ENCODE measurements at regions not wholly inside any gene's neighbourhood (a gene's known extent, or its start where the extent isn't known, plus 50 kb on each side); places are given as distances from the start of the nearest gene placed in this dataset.

- no peak for DNase-seq
These were observed 516.7 kb downstream of the PLPP3 start for GRCh38 chr1:56062625-56063024.

DNA sequence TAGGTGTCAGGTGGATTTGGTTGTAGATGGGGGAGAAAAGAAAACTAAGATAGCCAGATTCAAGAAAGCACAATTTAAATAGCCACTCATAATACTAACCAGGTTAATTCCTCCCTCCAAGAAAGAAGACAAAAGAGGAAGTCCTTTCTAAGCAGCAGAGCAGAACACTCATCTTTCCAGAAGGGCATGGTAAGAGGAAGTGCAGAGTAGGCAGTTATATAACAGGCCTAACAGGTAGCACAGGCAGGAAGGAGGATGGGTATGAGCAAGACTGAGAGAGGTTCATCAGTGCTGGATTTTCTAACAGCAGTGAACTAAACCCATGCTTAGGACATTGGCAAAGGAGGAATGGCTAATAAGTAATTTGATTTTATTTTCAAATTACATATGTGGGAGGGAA lies 517.5 kb downstream of the PLPP3 start:
- no peak for DNase-seq

GRCh38 chr1:56060906-56061305 lies 518.5 kb downstream of the PLPP3 start:
- no peak for DNase-seq

DNA sequence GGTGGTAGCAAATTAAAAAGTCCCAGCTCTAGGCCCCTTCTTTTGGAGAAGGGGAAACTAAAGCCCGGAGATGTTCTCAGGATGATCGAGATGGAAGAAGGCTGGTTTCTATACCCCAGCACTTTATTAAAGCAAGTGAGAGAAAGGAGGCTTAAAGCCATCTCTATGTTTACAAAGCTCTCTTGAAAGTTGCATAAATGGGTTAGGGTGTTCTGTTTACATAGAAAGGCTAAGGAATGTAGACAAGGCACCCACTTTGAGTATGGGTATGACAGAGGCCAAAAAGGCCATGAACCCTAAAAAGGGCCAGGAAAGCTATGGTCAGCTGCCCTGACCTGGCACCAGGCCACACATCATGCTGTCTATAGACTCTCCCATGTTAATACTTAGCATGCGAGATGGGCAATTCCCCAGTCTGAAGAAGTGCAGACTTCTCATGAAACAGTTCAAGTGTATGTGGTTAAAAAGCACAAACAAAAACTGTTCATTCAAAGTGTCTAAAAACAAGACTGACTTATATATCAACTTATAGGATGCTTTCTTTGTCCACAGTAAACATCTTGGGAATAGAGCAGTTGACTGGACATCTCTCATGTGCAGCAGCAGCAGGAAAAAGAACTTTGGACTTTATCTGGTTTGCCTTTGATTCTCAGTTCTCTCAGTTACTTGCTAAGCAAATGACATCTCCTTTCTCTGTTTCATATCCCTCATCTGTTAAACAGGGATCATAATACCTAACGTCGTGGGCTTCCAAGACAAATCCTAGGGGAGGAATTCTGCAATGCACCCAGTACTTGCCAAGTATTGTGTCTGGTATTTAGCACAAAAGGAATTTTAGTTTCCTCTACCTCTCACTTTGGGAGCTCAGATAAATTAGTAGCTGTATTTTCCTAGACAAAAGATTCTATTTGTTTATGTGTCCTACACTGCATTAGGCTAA lies 521.6 kb downstream of the PLPP3 start:
- DNase-seq = no peak

DNA sequence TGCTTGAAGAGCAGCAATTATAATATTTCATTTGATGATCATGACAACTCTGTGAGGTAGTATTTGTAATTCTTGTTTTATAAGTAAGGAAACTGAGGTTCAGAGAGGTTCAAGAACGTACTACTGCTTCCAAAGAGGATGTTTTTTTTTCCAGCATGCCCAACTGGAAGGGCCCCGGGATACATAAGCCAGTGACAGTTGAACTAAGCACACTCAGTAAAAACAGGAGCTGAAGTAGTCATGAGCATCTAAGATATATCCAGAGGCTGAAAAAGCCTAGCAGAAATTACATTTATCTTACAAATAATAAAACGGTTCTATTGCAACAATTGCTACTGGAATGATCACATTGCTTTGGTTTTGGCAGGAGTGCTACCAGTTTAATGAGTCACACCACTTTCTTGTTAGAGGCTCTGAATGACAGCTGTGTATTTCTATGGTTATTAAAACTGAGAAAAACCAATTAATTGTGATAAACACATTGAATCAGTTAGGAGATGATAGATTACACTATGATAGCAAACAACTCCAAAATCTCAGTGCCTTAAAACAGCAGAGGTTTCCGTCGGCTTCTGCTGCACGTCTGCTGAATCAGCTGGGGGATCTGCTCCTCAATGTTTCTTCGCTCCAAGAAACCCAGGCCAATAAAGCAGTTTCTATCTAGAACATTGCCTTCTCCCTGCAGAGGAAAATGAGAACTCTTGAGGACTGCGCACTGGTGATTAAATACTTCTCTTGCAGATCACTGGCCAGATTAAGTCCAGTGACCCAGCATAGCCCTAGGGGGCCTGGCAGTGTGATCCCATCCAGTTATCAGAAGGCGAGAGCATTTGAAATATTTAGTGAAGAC lies 522.7 kb downstream of the PLPP3 start:
- DNase-seq = no peak

GRCh38 chr1:56054959-56055358 lies 524.4 kb downstream of the PLPP3 start:
- no peak for DNase-seq

DNA sequence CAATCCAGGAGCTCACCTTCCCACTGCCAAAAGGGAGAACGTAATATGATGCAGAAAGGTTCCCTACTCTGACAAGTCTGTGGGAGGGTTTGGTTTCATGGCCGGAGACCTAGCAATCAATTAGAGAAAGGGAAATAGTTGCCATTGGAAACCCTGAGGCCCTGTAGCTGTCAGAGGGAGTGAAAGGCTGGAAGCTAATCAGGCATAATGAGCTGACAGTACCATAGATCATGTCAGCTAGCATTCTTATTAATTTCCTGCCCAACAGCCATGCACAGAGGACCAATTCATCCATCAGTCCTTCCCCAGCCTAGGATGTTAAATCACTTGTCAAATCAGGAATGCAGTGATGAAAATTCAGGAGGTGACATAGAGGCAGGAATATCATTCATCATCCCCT lies 527.3 kb downstream of the PLPP3 start:
- DNase-seq = no peak

GRCh38 chr1:56050911-56051310 lies 528.5 kb downstream of the PLPP3 start:
- DNase-seq = no peak

GRCh38 chr1:56045477-56045876 lies 533.9 kb downstream of the PLPP3 start:
- no peak for DNase-seq

DNA sequence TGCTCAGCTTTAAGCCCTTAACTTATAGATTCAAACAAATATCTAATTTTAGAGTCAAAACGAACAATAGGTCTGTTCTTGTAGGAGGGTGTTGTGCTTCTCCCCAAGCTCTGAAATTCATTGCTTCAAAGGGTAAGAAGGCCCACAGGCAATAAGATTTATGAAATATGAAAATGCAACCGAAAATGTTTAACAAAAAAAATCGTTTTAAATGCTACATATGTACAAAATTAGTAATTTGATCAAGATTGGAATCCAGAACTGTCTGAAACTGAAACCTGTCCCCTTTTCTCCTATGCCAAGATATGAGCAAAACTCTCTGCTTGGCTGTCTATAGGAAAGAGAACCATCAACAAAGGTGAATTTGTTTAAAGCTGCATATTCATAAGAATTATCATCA lies 534.3 kb downstream of the PLPP3 start:
- DNase-seq = no peak

DNA sequence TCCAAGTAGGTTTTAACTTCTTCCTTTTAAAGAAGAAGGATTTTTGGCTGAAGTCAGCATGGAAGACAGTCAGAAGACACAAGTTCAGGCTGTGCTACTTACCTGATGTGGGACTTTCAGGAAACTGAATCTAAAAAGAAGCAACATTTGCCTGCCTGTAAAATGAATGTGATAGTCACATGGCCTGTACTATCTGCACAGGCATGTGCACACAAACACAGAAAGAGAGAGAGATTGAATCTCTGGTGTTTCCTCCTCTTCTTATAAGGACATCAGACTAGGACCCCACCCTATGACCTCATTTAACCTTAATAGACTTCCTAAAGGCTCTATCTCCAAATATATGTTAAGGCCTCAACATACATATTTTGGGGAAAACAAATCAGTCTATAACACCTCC lies 542.9 kb downstream of the PLPP3 start:
- no peak for DNase-seq

DNA sequence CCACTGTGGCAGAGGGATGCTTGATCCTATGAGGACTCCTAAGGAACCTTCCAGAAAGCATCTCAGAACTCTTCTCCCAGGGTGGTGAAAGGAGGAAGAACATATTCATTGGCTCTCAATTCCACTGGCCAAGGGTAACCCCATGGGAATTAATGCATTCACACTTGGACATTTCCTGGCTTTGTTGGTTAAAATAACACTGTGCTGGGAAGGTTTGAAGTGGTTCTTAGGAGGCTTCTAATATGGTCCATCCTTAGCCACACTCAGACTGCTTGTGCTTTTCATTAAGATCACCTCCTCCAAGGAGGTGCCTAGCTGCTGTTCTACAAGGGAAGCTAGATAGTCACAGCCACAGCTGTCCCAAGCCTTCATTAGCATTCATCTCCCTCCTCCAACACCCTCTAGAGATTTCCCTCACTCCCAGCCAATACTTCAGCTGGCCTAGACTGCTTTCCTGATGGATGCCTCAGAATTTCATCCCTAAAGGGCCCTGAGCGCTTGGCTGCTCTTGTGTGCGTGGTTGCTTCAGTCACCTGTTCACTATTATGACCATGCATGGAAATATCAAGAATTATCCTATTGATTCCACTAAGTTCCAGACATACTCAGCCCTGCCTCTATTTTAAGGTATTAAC lies 544.4 kb downstream of the PLPP3 start:
- DNase-seq = no peak

GRCh38 chr1:56034222-56034621 lies 545.1 kb downstream of the PLPP3 start:
- no peak for DNase-seq

DNA sequence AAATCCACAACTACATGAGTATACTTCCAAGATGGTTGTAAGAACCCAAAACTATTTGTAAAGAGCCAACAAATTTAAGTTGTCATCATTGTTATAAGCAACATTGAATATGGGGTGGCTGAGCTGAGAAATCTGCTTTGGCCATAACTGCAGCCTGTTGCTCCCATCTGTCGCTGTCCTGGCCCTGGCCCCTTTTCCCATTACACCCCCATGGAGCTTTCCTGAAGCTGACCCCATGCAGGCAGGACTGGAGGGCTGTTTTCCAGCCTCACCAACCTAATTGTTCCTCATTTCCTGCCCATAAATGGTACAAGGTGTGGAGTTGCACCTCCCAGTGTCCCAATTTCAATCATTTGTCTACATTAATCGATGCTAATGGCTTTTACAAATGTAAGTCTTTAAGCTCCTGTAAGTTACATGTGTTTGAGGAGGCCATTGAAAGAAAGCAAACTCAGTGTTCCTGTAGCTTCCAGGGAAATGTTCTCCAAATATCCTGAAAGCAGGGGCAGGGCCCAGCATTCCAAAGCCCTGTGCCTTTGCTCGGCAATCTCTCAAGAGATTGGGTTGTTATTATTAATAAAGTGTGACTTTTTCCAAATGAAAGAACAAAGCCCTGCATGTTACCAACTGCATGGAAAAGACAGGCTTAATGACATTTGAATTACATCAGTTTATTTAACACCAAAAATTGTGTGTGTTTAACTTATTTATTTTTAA lies 545.9 kb downstream of the PLPP3 start:
- no peak for DNase-seq

GRCh38 chr1:56032096-56032676 lies 547.2 kb downstream of the PLPP3 start:
- no peak for DNase-seq

- no peak for DNase-seq
These were observed 548.4 kb downstream of the PLPP3 start for GRCh38 chr1:56031001-56031400.

- no peak for DNase-seq
These were observed 549.9 kb downstream of the PLPP3 start for GRCh38 chr1:56029319-56030003.

GRCh38 chr1:56028911-56029310 lies 550.5 kb downstream of the PLPP3 start:
- DNase-seq = no peak

- no peak for DNase-seq
These were observed 551.1 kb downstream of the PLPP3 start for GRCh38 chr1:56028244-56028643.

- DNase-seq = no peak
These were observed 553.4 kb downstream of the PLPP3 start for GRCh38 chr1:56025942-56026341.

DNA sequence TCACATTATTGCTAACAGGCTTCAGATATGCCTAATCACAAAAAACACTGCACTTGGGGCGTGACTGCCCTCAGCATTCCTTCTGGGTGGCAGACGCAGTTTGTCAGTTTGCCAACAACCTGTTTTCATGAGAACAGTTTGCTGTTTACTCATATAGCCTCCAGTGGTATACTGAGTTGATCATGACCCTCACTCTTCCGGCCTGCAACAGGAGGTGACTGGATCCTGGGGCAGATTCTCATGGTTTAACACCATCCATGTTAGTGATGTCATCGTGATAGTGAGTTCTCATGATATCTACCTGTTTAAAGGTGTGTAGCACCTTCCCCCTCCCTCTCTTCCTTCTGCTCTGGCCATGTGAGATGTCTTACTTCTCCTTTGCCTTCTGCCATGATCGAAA lies 555.2 kb downstream of the PLPP3 start:
- no peak for DNase-seq

- DNase-seq = no peak
These were observed 559.4 kb downstream of the PLPP3 start for GRCh38 chr1:56019922-56020321.

Measured in CD4-positive, alpha-beta T cell treated with Interleukin-12 subunit alpha and Interleukin-12 subunit beta, for 1 hour (primary cell).